Naive B cell (primary cell): ENCODE measurements at regions not wholly inside any gene's neighbourhood (a gene's known extent, or its start where the extent isn't known, plus 50 kb on each side); places are given as distances from the start of the nearest gene placed in this dataset.

ENCODE experiments used
- ATAC-seq, 2 donors: fragments of 150-1000 bp; cut with Tn5 transposase; 2 replicates each; pipeline ENCODE4 v1.10.0; 2021; ENCODE audit warnings: low read depth in 2 of 2, mild to moderate bottlenecking in 2 of 2, moderate library complexity in 2 of 2
- DNase-seq: peaks from one replicate; pipeline ENCODE4 v3.0.0; 2022
- H3K27ac Mint-ChIP-seq, 6 donors: one replicate each; pipeline ENCODE4 v1.8.0; 2020 to 2022; ENCODE audit warnings: mild to moderate bottlenecking in 6 of 6, mixed read lengths in 6 of 6, moderate library complexity in 5 of 6, inconsistent platforms in 2 of 6
- H3K27me3 Mint-ChIP-seq, 3 donors: one replicate each; pipeline ENCODE4 v1.8.0; 2021 to 2022; ENCODE audit warnings: mixed read lengths in 3 of 3, mild to moderate bottlenecking in 1 of 3
- H3K36me3 Mint-ChIP-seq, 2 donors: one replicate each; pipeline ENCODE4 v1.8.0; 2020 to 2022; ENCODE audit warnings: mixed read lengths in 2 of 2, inconsistent platforms in 1 of 2, mild to moderate bottlenecking in 1 of 2
- H3K4me1 Mint-ChIP-seq, 3 donors: one replicate each; pipeline ENCODE4 v1.8.0; 2020 to 2022; ENCODE audit warnings: mixed read lengths in 3 of 3, inconsistent platforms in 1 of 3, mild to moderate bottlenecking in 1 of 3, moderate library complexity in 1 of 3
- H3K4me3 Mint-ChIP-seq, 8 donors: one replicate each; pipeline ENCODE4 v1.8.0; 2020 to 2022; ENCODE audit warnings: mild to moderate bottlenecking in 8 of 8, mixed read lengths in 8 of 8, moderate library complexity in 8 of 8, inconsistent platforms in 2 of 8
- H3K9me3 Mint-ChIP-seq, 7 donors: one replicate each; pipeline ENCODE4 v1.8.0; 2020 to 2022; ENCODE audit warnings: mixed read lengths in 7 of 7, mild to moderate bottlenecking in 5 of 7, inconsistent platforms in 2 of 7, moderate library complexity in 1 of 7

GRCh38 chr9:73684601-73685000 lies 532.9 kb downstream of the ANXA1 start:
- H3K36me3 Mint-ChIP-seq, result no peaks in the 10 kb centered on the region
- ATAC-seq (no peak), DNase-seq (no peak)
- no peaks in the 10 kb centered on the region for H3K27me3 Mint-ChIP-seq
- H3K9me3 Mint-ChIP-seq, result peaks cover 0 to 13% (median 4%) of the 10 kb centered on the region in 7 donors
- no peak overlapping the region for H3K27ac Mint-ChIP-seq
- no peaks in the 10 kb centered on the region for H3K4me1 Mint-ChIP-seq
- no peak overlapping the region for H3K4me3 Mint-ChIP-seq

- no peak for DNase-seq
- ATAC-seq, result no peak
- H3K4me1 Mint-ChIP-seq, result no peaks in the 10 kb centered on the region
- no peaks in the 10 kb centered on the region for H3K27me3 Mint-ChIP-seq
- H3K4me3 Mint-ChIP-seq, result no peak overlapping the region
- H3K9me3 Mint-ChIP-seq, result peaks cover 0 to 13% (median 4%) of the 10 kb centered on the region in 7 donors
- H3K36me3 Mint-ChIP-seq, result no peaks in the 10 kb centered on the region
- H3K27ac Mint-ChIP-seq, result no peak overlapping the region
Measured at GRCh38 chr9:73685786-73686185, 534.1 kb downstream of the ANXA1 start.

DNA sequence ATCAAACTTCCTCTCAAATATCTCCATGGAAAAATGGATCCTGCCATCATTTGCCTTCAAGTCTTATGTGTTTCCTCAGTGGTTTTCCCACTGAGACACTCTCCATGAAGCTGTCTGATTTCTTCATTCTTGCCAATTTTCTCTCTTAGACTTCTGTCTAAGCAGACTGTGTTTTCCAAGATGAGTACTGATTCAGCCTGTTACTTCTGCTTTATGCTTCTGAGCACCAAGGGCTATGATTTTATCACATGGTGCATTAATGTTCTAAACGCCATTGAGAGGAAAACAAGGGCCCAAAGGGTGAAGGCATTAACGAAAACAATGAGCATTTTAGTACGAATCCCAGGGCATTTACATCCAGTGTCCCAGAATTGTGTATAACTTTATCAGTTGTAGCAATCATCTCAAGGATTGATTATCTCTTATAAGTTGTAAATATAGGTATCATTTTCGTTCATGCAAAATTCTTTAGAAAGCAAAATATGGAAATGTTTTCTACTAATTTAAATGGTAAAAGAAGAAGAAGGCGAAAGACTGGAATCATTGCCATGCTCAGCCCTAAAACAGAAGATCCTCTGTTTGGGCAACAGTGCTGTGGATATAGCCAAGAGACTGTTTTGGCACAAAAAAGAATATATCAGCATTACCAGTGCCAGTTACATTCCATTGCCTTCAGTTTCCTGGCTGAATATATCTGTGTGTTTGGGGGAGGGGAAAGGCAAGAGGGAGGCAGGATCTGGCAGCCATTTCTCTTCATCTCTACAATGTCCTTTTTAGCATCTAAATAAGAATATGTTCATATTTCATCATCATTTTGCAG lies 537.6 kb downstream of the ANXA1 start:
- H3K27ac Mint-ChIP-seq, result no peak overlapping the region
- H3K4me1 Mint-ChIP-seq, result no peaks in the 10 kb centered on the region
- H3K4me3 Mint-ChIP-seq, result no peak overlapping the region
- no peak for DNase-seq
- no peaks in the 10 kb centered on the region for H3K27me3 Mint-ChIP-seq
- ATAC-seq, result no peak
- H3K36me3 Mint-ChIP-seq, result no peaks in the 10 kb centered on the region
- no peaks in the 10 kb centered on the region for H3K9me3 Mint-ChIP-seq

DNA sequence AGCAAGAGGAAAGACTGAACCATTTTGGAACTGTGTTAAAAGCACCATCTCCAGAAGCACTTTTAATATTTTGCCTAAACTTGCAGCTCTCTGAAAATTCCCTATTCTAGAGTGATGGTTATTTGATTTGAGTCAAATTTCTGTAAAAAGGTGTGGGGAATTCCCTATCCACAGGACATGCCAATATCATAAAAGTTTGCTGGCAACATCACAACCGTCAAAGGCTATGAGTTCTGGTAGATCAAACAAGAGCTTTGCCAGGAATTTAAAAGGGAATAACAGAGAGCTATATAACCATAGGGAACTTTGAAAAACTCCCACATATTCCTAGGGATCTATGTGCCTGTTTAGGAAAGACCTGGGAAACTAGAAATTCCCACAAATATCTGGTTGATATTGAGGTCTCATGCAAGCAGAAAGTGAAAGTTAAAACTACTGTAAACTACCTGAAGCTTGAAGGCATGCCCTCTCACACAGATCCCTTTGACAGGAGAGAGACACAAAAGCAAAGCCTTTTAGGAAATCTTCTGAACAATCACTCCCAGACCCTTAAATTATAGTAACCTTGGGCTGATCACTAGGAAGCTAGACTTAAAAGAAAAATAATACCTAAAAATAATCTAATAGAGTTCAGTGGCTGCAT lies 549.9 kb downstream of the ANXA1 start:
- Mint-ChIP-seq H3K36me3 (no peaks in the 10 kb centered on the region), H3K4me3 (no peak overlapping the region), H3K27me3 (no peaks in the 10 kb centered on the region), H3K4me1 (no peaks in the 10 kb centered on the region), H3K27ac (no peak overlapping the region), H3K9me3 (no peaks in the 10 kb centered on the region)
- ATAC-seq, result no peak
- no peak for DNase-seq

- no peak overlapping the region for H3K4me3 Mint-ChIP-seq
- no peaks in the 10 kb centered on the region for H3K4me1 Mint-ChIP-seq
- H3K9me3 Mint-ChIP-seq, result peaks cover 0 to 3% (median 0%) of the 10 kb centered on the region in 7 donors
- H3K27ac Mint-ChIP-seq, result no peak overlapping the region
- no peak for ATAC-seq
- no peaks in the 10 kb centered on the region for H3K27me3 Mint-ChIP-seq
- no peaks in the 10 kb centered on the region for H3K36me3 Mint-ChIP-seq
- no peak for DNase-seq
Measured at GRCh38 chr9:73714294-73714693, 562.6 kb downstream of the ANXA1 start.

GRCh38 chr9:73715591-73715990 lies 563.9 kb downstream of the ANXA1 start:
- H3K36me3 Mint-ChIP-seq, result no peaks in the 10 kb centered on the region
- H3K4me1 Mint-ChIP-seq, result no peaks in the 10 kb centered on the region
- H3K27me3 Mint-ChIP-seq, result no peaks in the 10 kb centered on the region
- DNase-seq (no peak), ATAC-seq (no peak)
- H3K27ac Mint-ChIP-seq, result no peak overlapping the region
- no peak overlapping the region for H3K4me3 Mint-ChIP-seq
- H3K9me3 Mint-ChIP-seq, result peaks cover 0 to 3% (median 0%) of the 10 kb centered on the region in 7 donors

- peaks cover 0 to 2% (median 0%) of the 10 kb centered on the region in 7 donors for H3K9me3 Mint-ChIP-seq
- no peaks in the 10 kb centered on the region for H3K4me1 Mint-ChIP-seq
- H3K4me3 Mint-ChIP-seq, result no peak overlapping the region
- no peaks in the 10 kb centered on the region for H3K36me3 Mint-ChIP-seq
- DNase-seq (no peak), ATAC-seq (no peak)
- H3K27ac Mint-ChIP-seq, result no peak overlapping the region
- no peaks in the 10 kb centered on the region for H3K27me3 Mint-ChIP-seq
Measured at GRCh38 chr9:73719660-73720059, 568.0 kb downstream of the ANXA1 start.

- no peak overlapping the region for H3K27ac Mint-ChIP-seq
- DNase-seq, result no peak
- ATAC-seq, result no peak
- peaks cover 0 to 2% (median 0%) of the 10 kb centered on the region in 7 donors for H3K9me3 Mint-ChIP-seq
- H3K4me3 Mint-ChIP-seq, result no peak overlapping the region
- no peaks in the 10 kb centered on the region for H3K4me1 Mint-ChIP-seq
- no peaks in the 10 kb centered on the region for H3K36me3 Mint-ChIP-seq
- no peaks in the 10 kb centered on the region for H3K27me3 Mint-ChIP-seq
Measured at GRCh38 chr9:73720601-73721000, 568.9 kb downstream of the ANXA1 start.

- H3K27me3 Mint-ChIP-seq, result no peaks in the 10 kb centered on the region
Measured at GRCh38 chr9:73736270-73736669, 584.6 kb downstream of the ANXA1 start.

GRCh38 chr9:73738741-73739530 lies 587.3 kb downstream of the ANXA1 start:
- H3K9me3 Mint-ChIP-seq, result peaks cover 0 to 5% (median 0%) of the 10 kb centered on the region in 7 donors
- no peak for DNase-seq
- no peaks in the 10 kb centered on the region for H3K27me3 Mint-ChIP-seq
- no peaks in the 10 kb centered on the region for H3K36me3 Mint-ChIP-seq
- H3K27ac Mint-ChIP-seq, result no peak overlapping the region
- H3K4me1 Mint-ChIP-seq, result no peaks in the 10 kb centered on the region
- no peak overlapping the region for H3K4me3 Mint-ChIP-seq
- ATAC-seq, result no peak

More at GRCh38 chr9:73736270-73736669, 584.6 kb downstream of the ANXA1 start:
- DNase-seq (no peak), ATAC-seq (no peak)
- Mint-ChIP-seq H3K9me3 (peaks cover 0 to 8% (median 0%) of the 10 kb centered on the region in 7 donors), H3K4me1 (no peaks in the 10 kb centered on the region), H3K27ac (no peak overlapping the region), H3K36me3 (no peaks in the 10 kb centered on the region), H3K4me3 (no peak overlapping the region)

DNA sequence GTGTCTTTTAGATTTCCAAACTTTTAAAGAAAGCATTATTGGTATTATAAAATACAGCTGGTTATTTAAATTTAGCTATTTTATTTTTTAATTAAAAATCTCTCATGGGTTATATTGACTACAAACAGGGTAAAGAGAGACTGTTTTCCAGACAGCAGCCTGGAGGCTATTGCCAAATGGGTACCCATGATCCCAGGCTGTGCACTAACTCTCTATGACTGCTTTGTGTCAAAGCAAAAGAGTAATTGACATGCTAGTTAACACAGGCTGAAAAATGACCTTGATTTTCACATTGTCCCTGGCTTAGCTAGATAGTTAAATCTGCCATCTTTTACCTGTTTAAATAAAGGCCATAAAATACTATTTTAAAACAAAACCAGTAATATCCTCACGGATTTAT lies 589.7 kb downstream of the ANXA1 start:
- no peaks in the 10 kb centered on the region for H3K4me1 Mint-ChIP-seq
- H3K4me3 Mint-ChIP-seq, result no peak overlapping the region
- no peak overlapping the region for H3K27ac Mint-ChIP-seq
- H3K9me3 Mint-ChIP-seq, result peaks cover 0 to 5% (median 3%) of the 10 kb centered on the region in 7 donors
- no peaks in the 10 kb centered on the region for H3K27me3 Mint-ChIP-seq
- no peak for ATAC-seq
- no peaks in the 10 kb centered on the region for H3K36me3 Mint-ChIP-seq
- no peak for DNase-seq

DNA sequence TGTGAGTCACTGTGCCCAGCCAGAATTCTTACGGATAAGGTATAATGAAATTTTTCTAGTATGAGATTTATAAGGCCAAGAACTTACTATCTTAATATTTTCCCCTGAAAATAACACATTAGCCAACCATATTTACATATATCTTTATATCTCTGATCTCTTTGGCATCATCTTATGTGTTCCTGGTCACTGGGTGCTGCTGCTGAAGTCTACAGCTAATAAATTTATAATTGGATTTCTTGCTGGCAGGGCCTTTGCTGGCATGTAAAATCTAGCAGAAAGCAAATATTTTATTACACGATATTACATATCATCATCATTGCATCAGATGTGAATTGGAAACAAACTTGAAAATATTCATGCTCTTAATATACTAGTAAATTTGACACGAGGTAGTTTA lies 590.7 kb downstream of the ANXA1 start:
- no peaks in the 10 kb centered on the region for H3K27me3 Mint-ChIP-seq
- no peaks in the 10 kb centered on the region for H3K4me1 Mint-ChIP-seq
- no peak overlapping the region for H3K4me3 Mint-ChIP-seq
- H3K36me3 Mint-ChIP-seq, result no peaks in the 10 kb centered on the region
- H3K9me3 Mint-ChIP-seq, result peaks cover 0 to 12% (median 3%) of the 10 kb centered on the region in 7 donors
- no peak for DNase-seq
- no peak overlapping the region for H3K27ac Mint-ChIP-seq
- ATAC-seq, result no peak

GRCh38 chr9:73743826-73744225 lies 592.2 kb downstream of the ANXA1 start:
- no peak for ATAC-seq

More at GRCh38 chr9:73743826-73744225, 592.2 kb downstream of the ANXA1 start:
- H3K9me3 Mint-ChIP-seq, result peaks cover 0 to 16% (median 4%) of the 10 kb centered on the region in 7 donors
- H3K36me3 Mint-ChIP-seq, result no peaks in the 10 kb centered on the region
- no peaks in the 10 kb centered on the region for H3K27me3 Mint-ChIP-seq
- H3K4me1 Mint-ChIP-seq, result no peaks in the 10 kb centered on the region
- no peak for DNase-seq
- H3K27ac Mint-ChIP-seq, result no peak overlapping the region
- no peak overlapping the region for H3K4me3 Mint-ChIP-seq
